Nephron (organoid): ENCODE measurements at regions not wholly inside any gene's neighbourhood (a gene's known extent, or its start where the extent isn't known, plus 50 kb on each side); places are given as distances from the start of the nearest gene placed in this dataset.

Source experiments
- H3K27ac Mint-ChIP-seq, 3 experiments: 2 replicates each; pipeline ENCODE4 v1.8.0; 2020; ENCODE audit warnings: mixed read lengths in 3 of 3, mild to moderate bottlenecking in 2 of 3, moderate library complexity in 1 of 3
- H3K27me3 Mint-ChIP-seq: 2 replicates; pipeline ENCODE4 v1.8.0; 2021; ENCODE audit warnings: low read depth, mild to moderate bottlenecking, moderate library complexity, mixed read lengths
- H3K36me3 Mint-ChIP-seq: 2 replicates; pipeline ENCODE4 v1.8.0; 2020; ENCODE audit warnings: low read depth, mixed read lengths
- H3K4me1 Mint-ChIP-seq: 2 replicates; pipeline ENCODE4 v1.8.0; 2020; ENCODE audit warnings: mixed read lengths
- H3K4me3 Mint-ChIP-seq, 3 experiments: 2 replicates each; pipeline ENCODE4 v1.8.0; 2020; ENCODE audit warnings: mild to moderate bottlenecking in 3 of 3, mixed read lengths in 3 of 3, moderate library complexity in 2 of 3
- H3K9me3 Mint-ChIP-seq: 2 replicates; pipeline ENCODE4 v1.8.0; 2020; ENCODE audit warnings: mixed read lengths
- CTCF ChIP-seq, 3 experiments: fragments of 200-600 bp; sonication (generic); IDR thresholded peaks; one replicate each; pipeline ENCODE4 v1.5.0; 2021; ENCODE audit warnings: antibody characterized with exemption in 3 of 3; ENCODE audit not compliant: unreplicated experiment in 3 of 3

DNA sequence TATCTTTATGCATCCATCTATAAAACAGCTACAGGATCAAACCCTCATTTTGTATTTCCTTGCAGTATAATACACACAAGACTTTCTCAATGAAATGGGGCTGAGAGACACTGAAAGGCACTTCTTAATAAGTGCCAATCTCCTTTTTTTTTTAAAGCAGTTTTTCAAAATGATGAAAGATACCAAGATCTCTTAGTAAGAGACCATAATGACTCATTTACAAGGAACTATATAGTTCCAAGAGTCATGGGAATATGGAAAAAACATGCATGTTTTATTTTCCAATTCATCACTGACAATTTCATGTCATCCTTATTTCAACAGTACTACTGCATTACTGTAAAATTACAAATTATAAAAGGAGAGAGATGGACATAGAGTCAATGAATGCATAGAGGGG is 973.7 kb downstream of the GATA3 start:
- peaks cover 13% of the 10 kb centered on the region for H3K27me3 Mint-ChIP-seq
- no peak overlapping the region for H3K4me3 Mint-ChIP-seq
- H3K9me3 Mint-ChIP-seq, result no peaks in the 10 kb centered on the region
- H3K4me1 Mint-ChIP-seq, result no peaks in the 10 kb centered on the region
- H3K36me3 Mint-ChIP-seq, result no peaks in the 10 kb centered on the region
- no peak for TF ChIP-seq CTCF (IDR thresholded peaks at IDR 0.05; ENCODE audit: unreplicated experiment in 3 of 3)
- no peak overlapping the region for H3K27ac Mint-ChIP-seq

GRCh38 chr10:9035355-9035754 is 980.9 kb downstream of the GATA3 start:
- no peak overlapping the region for H3K4me3 Mint-ChIP-seq
- H3K9me3 Mint-ChIP-seq, result peaks cover 10% of the 10 kb centered on the region
- no peak for TF ChIP-seq CTCF (IDR thresholded peaks at IDR 0.05; ENCODE audit: unreplicated experiment in 3 of 3)
- H3K4me1 Mint-ChIP-seq, result no peaks in the 10 kb centered on the region
- H3K36me3 Mint-ChIP-seq, result no peaks in the 10 kb centered on the region
- no peaks in the 10 kb centered on the region for H3K27me3 Mint-ChIP-seq
- H3K27ac Mint-ChIP-seq, result no peak overlapping the region

DNA sequence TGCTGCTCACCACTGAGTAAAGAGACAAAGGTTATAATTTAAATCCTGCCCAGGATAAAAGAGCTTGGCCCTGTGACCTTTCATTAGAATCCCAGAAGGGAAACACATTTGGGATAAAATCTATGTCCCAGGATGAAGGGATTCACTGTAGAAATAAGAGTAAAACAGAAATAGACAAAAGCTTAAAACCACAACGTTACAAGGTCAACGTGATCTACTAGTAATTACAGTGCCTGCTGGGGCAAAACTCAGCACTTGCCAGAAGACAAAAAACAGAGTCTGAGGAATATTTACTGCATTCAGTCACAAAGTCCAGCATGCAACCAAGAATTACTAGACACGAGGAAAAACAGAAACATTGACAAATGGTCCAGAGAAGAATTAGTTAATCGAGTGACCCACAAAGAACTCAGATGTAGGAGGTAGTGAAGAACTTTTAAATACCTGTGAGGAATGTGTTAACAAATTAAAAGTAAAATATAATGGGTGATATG is 982.3 kb downstream of the GATA3 start:
- Mint-ChIP-seq H3K36me3 (no peaks in the 10 kb centered on the region), H3K4me3 (no peak overlapping the region), H3K27me3 (no peaks in the 10 kb centered on the region), H3K27ac (no peak overlapping the region), H3K9me3 (peaks cover 10% of the 10 kb centered on the region), H3K4me1 (no peaks in the 10 kb centered on the region)
- no peak for TF ChIP-seq CTCF (IDR thresholded peaks at IDR 0.05; ENCODE audit: unreplicated experiment in 3 of 3)

DNA sequence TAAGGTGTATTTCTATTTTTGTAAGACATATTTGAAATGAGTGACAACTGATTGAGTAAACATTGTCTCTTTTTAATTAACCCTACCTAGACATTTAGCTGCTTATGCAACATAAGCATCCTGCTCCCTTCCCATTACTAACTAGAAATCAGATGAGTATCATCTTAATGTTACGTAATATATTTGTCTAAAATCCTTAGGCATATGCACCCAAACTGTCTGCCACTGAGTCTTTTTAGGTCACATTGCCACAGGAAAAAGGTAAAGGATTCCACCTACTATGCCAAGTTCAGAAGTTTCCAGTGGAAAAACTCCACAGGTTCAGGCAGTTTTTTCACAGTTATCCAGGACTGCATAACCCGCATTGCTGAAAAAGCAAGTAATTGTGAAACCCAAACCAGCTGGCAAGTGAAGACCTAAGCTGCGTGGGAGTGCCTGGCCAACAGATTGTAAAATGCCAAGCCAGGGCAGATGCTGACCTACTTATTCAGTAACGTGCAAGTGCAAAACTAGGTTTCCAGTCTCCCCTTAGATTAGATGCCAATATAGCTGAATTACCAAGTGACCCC is 983.7 kb downstream of the GATA3 start:
- no peak overlapping the region for H3K27ac Mint-ChIP-seq
- no peaks in the 10 kb centered on the region for H3K36me3 Mint-ChIP-seq
- peaks cover 1% of the 10 kb centered on the region for H3K4me1 Mint-ChIP-seq
- no peaks in the 10 kb centered on the region for H3K27me3 Mint-ChIP-seq
- peaks cover 10% of the 10 kb centered on the region for H3K9me3 Mint-ChIP-seq
- TF ChIP-seq CTCF (IDR thresholded peaks at IDR 0.05; ENCODE audit: unreplicated experiment in 3 of 3), result no peak
- H3K4me3 Mint-ChIP-seq, result no peak overlapping the region

DNA sequence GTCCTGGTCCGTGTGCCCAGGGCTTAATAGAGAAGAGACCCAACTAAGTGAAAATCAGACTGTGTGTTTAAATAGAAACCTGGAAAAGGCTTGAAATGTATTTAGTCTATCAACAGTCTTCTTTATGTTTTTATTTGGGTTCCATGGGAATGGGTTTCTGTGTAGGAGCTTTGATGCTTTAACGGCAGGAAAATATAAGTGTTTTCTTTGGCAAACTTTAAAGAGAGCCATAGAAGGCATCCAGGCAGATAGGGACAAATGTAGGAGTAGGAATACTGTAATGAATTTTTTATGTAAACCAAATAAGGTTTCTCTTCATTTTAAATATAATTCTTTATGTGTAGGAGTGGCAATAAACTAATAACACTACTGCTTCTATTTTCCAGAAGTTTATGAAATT is 989.0 kb downstream of the GATA3 start:
- Mint-ChIP-seq H3K36me3 (no peaks in the 10 kb centered on the region), H3K27ac (peak overlapping the region; percentile 38 to 89 (median 47)), H3K4me3 (no peak overlapping the region), H3K27me3 (no peaks in the 10 kb centered on the region), H3K9me3 (peaks cover 20% of the 10 kb centered on the region), H3K4me1 (peaks cover 7% of the 10 kb centered on the region)
- TF ChIP-seq CTCF (IDR thresholded peaks at IDR 0.05; ENCODE audit: unreplicated experiment in 3 of 3), result no peak

DNA sequence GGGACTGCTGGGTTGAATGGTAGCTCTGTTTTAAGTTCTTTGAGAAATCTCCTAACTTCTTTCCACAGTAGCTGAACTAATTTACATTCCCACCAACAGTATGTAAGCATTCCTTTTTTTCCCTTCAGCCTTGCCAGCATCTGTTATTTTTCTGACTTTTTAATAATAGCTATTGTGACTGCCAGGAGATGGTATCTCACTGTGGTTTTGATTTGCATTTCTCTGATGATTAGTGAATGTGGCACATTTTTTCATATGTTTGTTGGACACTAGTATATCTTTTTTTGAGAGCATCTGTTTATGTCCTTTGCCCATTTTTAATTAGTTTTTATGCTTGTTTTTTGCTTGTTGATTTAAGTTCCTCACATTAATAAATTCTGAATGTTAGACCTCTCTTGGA is 990.8 kb downstream of the GATA3 start:
- no peak for TF ChIP-seq CTCF (IDR thresholded peaks at IDR 0.05; ENCODE audit: unreplicated experiment in 3 of 3)
- Mint-ChIP-seq H3K4me1 (peaks cover 7% of the 10 kb centered on the region), H3K27ac (no peak overlapping the region), H3K27me3 (no peaks in the 10 kb centered on the region), H3K9me3 (peaks cover 20% of the 10 kb centered on the region), H3K4me3 (no peak overlapping the region), H3K36me3 (no peaks in the 10 kb centered on the region)
